ENCODE measurements at regions not wholly inside any gene's neighbourhood (a gene's known extent, or its start where the extent isn't known, plus 50 kb on each side); places are given as distances from the start of the nearest gene placed in this dataset.

- ATAC-seq (no peak), DNase-seq (ENCODE audit: low read depth, low spot score) (no peak)
- Histone ChIP-seq H3K4me2 (ENCODE audit: low read length) (no peak overlapping the region), H3K4me1 (ENCODE audit: control insufficient read depth in 1 of 2, insufficient read depth in 2 of 2, low read length in 2 of 2) (peaks cover 0 to 8% of the 10 kb centered on the region in 2 experiments; a peak in 1 of 4 replicates), H3K79me2 (ENCODE audit: insufficient read depth, low read length) (no peaks in the 10 kb centered on the region), H3K9me2 (ENCODE audit: insufficient read depth) (no peaks in the 10 kb centered on the region), H3K27me3 (ENCODE audit: insufficient read depth, low read length) (peaks cover 7% of the 10 kb centered on the region; the same call in 1 of the 2 replicates), H4K20me1 (ENCODE audit: insufficient read depth) (no peaks in the 10 kb centered on the region), H3K36me3 (ENCODE audit: control insufficient read depth in 1 of 2, insufficient read depth in 2 of 2, low read length in 2 of 2) (no peaks in the 10 kb centered on the region), H3K9ac (ENCODE audit: low read length) (no peak overlapping the region), H3K27ac (ENCODE audit: low read depth, low read length) (no peak overlapping the region), H3K4me3 (replicated peaks in 1 of 2; ENCODE audit: low read depth in 1 of 2, low read length in 2 of 2) (no peak overlapping the region), H3K9me3 (ENCODE audit: control insufficient read depth in 1 of 2, insufficient read depth in 1 of 2, low read depth in 1 of 2, low read length in 2 of 2) (no peaks in the 10 kb centered on the region), H2AFZ (ENCODE audit: low read depth, low read length, poor library complexity, severe bottlenecking) (no peak overlapping the region)
- POLR2A ChIA-PET = no interaction called here
- RAD21 ChIA-PET (ENCODE audit: low non-redundant PET in 1 of 2, low total read pairs in 2 of 2, uncharacterized antibody in 2 of 2, unreplicated experiment in 2 of 2) = no interaction called here
- intact Hi-C loops (cut with micrococcal nuclease) = no loop called here
- no TSS peak for BruUV-seq (replicated peaks)
- TF ChIP-seq POLR2A (IDR thresholded peaks at IDR 0.05; ENCODE audit: borderline replicate concordance, extremely low read depth, insufficient read depth, insufficient read length) (no peak), CTCF (IDR thresholded peaks at IDR 0.05 in 2 of 3, conservative IDR thresholded peaks at IDR 0.05 in 1 of 3; ENCODE audit: borderline replicate concordance in 1 of 3, insufficient read depth in 1 of 3, low read depth in 2 of 3, low read length in 2 of 3) (0 out of 6 replicates have a peak, but pooled peaks of 1 of the 3 experiments have one; percentile 8), POLR2AphosphoS5 (IDR thresholded peaks at IDR 0.05; ENCODE audit: low read depth, low read length) (no peak), JUND (IDR thresholded peaks at IDR 0.05) (no peak), SP1 (IDR thresholded peaks at IDR 0.05; ENCODE audit: low read depth) (no peak), REST (IDR thresholded peaks at IDR 0.05; ENCODE audit: low read depth) (no peak), EGR1 (IDR thresholded peaks at IDR 0.05; ENCODE audit: low read depth) (no peak), EZH2 (IDR thresholded peaks at IDR 0.05) (no peak)
- CTCF ChIA-PET = no interaction called here
Observed at GRCh38 chr12:115208098-115208497, 524.1 kb upstream of the TBX3 start.

Data from HCT116 (cell line).